ENCODE measurements at regions not wholly inside any gene's neighbourhood (a gene's known extent, or its start where the extent isn't known, plus 50 kb on each side); places are given as distances from the start of the nearest gene placed in this dataset.

GRCh38 chr15:96147267-96147666 lies 183.2 kb upstream of the NR2F2 start (continued):
- TF ChIP-seq CHD7 (IDR thresholded peaks at IDR 0.05; ENCODE audit: insufficient replicate concordance, low read length) (no peak), RAD21 (IDR thresholded peaks at IDR 0.05 in 1 of 2, conservative IDR thresholded peaks at IDR 0.05 in 1 of 2; ENCODE audit: low read depth in 2 of 2, low read length in 2 of 2) (no peak), CHD2 (IDR thresholded peaks at IDR 0.05; ENCODE audit: low read length) (no peak), BACH1 (IDR thresholded peaks at IDR 0.05; ENCODE audit: low read length) (no peak), NANOG (IDR thresholded peaks at IDR 0.05; ENCODE audit: insufficient read depth, low read depth, low read length, poor library complexity, severe bottlenecking) (no peak), JUN (IDR thresholded peaks at IDR 0.05; ENCODE audit: low read depth, low read length) (no peak), SIX5 (IDR thresholded peaks at IDR 0.05; ENCODE audit: low read depth, low read length) (no peak), BCL11A (IDR thresholded peaks at IDR 0.05; ENCODE audit: low read depth in 2 of 2, low read length in 2 of 2) (no peak), SP4 (IDR thresholded peaks at IDR 0.05; ENCODE audit: low read length) (no peak)

All from H1 (cell line).